T-helper 2 cell treated with Interferon-gamma antibody and Interleukin-4, amounts not matched to agents 100 ng/mL and 5 ng/mL, for 36 hours (primary cell): ENCODE measurements at regions not wholly inside any gene's neighbourhood (a gene's known extent, or its start where the extent isn't known, plus 50 kb on each side); places are given as distances from the start of the nearest gene placed in this dataset.

Source experiments
- intact Hi-C: fragments of 100-400 bp; cut with micrococcal nuclease; formaldehyde crosslinking; loops from one replicate; pipeline ENCODE4 v1.15.1; 2023

GRCh38 chr9:1201262-1201661 lies 151.1 kb downstream of the DMRT2 start:
- intact Hi-C loops, result no loop called here

- intact Hi-C loops, result no loop called here
Observed at GRCh38 chr9:1201901-1202300, 151.7 kb downstream of the DMRT2 start.

GRCh38 chr9:1202512-1203280 lies 152.5 kb downstream of the DMRT2 start:
- intact Hi-C loops, result no loop called here

- intact Hi-C loops, result no loop called here
Observed at GRCh38 chr9:1207686-1208085, 157.5 kb downstream of the DMRT2 start.

- intact Hi-C loops, result no loop called here
Observed at GRCh38 chr9:1208157-1208556, 158.0 kb downstream of the DMRT2 start.

- intact Hi-C loops, result no loop called here
Observed at GRCh38 chr9:1210954-1211353, 160.8 kb downstream of the DMRT2 start.

GRCh38 chr9:1216532-1216931 lies 166.4 kb downstream of the DMRT2 start:
- intact Hi-C loops, result no loop called here

- intact Hi-C loops, result no loop called here
Observed at GRCh38 chr9:1217076-1217475, 166.9 kb downstream of the DMRT2 start.

- intact Hi-C loops, result no loop called here
Observed at GRCh38 chr9:1219284-1219683, 169.1 kb downstream of the DMRT2 start.

GRCh38 chr9:1221298-1221697 lies 171.1 kb downstream of the DMRT2 start:
- intact Hi-C loops, result no loop called here

GRCh38 chr9:1222511-1222910 lies 172.4 kb downstream of the DMRT2 start:
- intact Hi-C loops, result no loop called here

- intact Hi-C loops, result no loop called here
Observed at GRCh38 chr9:1231998-1232919, 182.1 kb downstream of the DMRT2 start.

- intact Hi-C loops, result no loop called here
Observed at GRCh38 chr9:1233568-1233967, 183.4 kb downstream of the DMRT2 start.

- intact Hi-C loops, result no loop called here
Observed at GRCh38 chr9:1235650-1236049, 185.5 kb downstream of the DMRT2 start.

- intact Hi-C loops, result no loop called here
Observed at GRCh38 chr9:1236061-1236460, 185.9 kb downstream of the DMRT2 start.

GRCh38 chr9:1238407-1238806 lies 188.2 kb downstream of the DMRT2 start:
- intact Hi-C loops, result no loop called here

GRCh38 chr9:1248743-1249142 lies 198.6 kb downstream of the DMRT2 start:
- intact Hi-C loops, result no loop called here

- intact Hi-C loops, result no loop called here
Observed at GRCh38 chr9:1253064-1253979, 203.2 kb downstream of the DMRT2 start.

- intact Hi-C loops, result no loop called here
Observed at GRCh38 chr9:1254071-1254470, 203.9 kb downstream of the DMRT2 start.

- intact Hi-C loops, result no loop called here
Observed at GRCh38 chr9:1256178-1256577, 206.0 kb downstream of the DMRT2 start.

GRCh38 chr9:1261266-1261665 lies 211.1 kb downstream of the DMRT2 start:
- intact Hi-C loops, result no loop called here
